RWPE2 (cell line): ENCODE measurements at regions not wholly inside any gene's neighbourhood (a gene's known extent, or its start where the extent isn't known, plus 50 kb on each side); places are given as distances from the start of the nearest gene placed in this dataset.
A peak's percentile ranks its signal among the peaks of the same experiment; 100 is the strongest.

Experiments
- ATAC-seq: fragments of 200-7000 bp; cut with Tn5 transposase; 3 replicates; pipeline ENCODE4 v1.9.1; 2021; ENCODE audit warnings: low read depth
- DNase-seq: peaks from one replicate; pipeline ENCODE4 v3.0.0-alpha.2; 2020; ENCODE audit warnings: low spot score
- H3K27ac ChIP-seq: fragments of 450-650 bp; 2 replicates; pipeline ENCODE4 v1.5.1; 2017; ENCODE audit warnings: mild to moderate bottlenecking; ENCODE audit not compliant: poor library complexity, severe bottlenecking
- H3K27me3 ChIP-seq: fragments of 250-450 bp; sonication (Bioruptor Pico); 2 replicates; pipeline ENCODE4 v1.5.1; 2021; ENCODE audit warnings: mild to moderate bottlenecking, moderate library complexity; ENCODE audit not compliant: insufficient read depth, poor library complexity, severe bottlenecking
- H3K36me3 ChIP-seq: fragments of 250-450 bp; sonication (Bioruptor Pico); 2 replicates; pipeline ENCODE4 v1.5.1; 2020; ENCODE audit warnings: low read depth, mild to moderate bottlenecking, moderate library complexity
- H3K4me1 ChIP-seq: fragments of 250-450 bp; sonication (Bioruptor Pico); 2 replicates; pipeline ENCODE4 v1.5.1; 2021; ENCODE audit warnings: mild to moderate bottlenecking, moderate library complexity; ENCODE audit not compliant: insufficient read depth, poor library complexity, severe bottlenecking
- H3K4me3 ChIP-seq: fragments of 250-450 bp; sonication (Bioruptor Pico); 2 replicates; pipeline ENCODE4 v1.5.1; 2021; ENCODE audit warnings: mild to moderate bottlenecking, moderate library complexity; ENCODE audit not compliant: severe bottlenecking
- H3K9me3 ChIP-seq: fragments of 250-450 bp; sonication (Bioruptor Pico); 2 replicates; pipeline ENCODE4 v1.5.1; 2021; ENCODE audit warnings: mild to moderate bottlenecking, moderate library complexity; ENCODE audit not compliant: severe bottlenecking
- CTCF ChIP-seq: fragments of 450-650 bp; IDR thresholded peaks from one replicate; pipeline ENCODE4 v1.5.1; 2017; ENCODE audit warnings: mild to moderate bottlenecking, moderate library complexity; ENCODE audit not compliant: poor library complexity, severe bottlenecking

- no peaks in the 10 kb centered on the region for H3K27me3 ChIP-seq
- H3K4me1 ChIP-seq, result no peaks in the 10 kb centered on the region
- no peak for DNase-seq
- H3K27ac ChIP-seq, result no peak overlapping the region
- no peak for TF ChIP-seq CTCF
- no peaks in the 10 kb centered on the region for H3K36me3 ChIP-seq
- no peak overlapping the region for H3K4me3 ChIP-seq
- ATAC-seq, result no peak
- no peaks in the 10 kb centered on the region for H3K9me3 ChIP-seq
These were observed 106.0 kb downstream of the ERCC5 start for GRCh38 chr13:102951808-102952207.

- Histone ChIP-seq H3K27me3 (no peaks in the 10 kb centered on the region), H3K4me1 (no peaks in the 10 kb centered on the region), H3K4me3 (no peak overlapping the region), H3K27ac (no peak overlapping the region), H3K9me3 (no peaks in the 10 kb centered on the region), H3K36me3 (no peaks in the 10 kb centered on the region)
- peak; percentile 27 for TF ChIP-seq CTCF
- peak; percentile 45; the same call in 1 of the 3 replicates for ATAC-seq
- DNase-seq, result no peak
These were observed 102.0 kb downstream of the ERCC5 start for GRCh38 chr13:102947745-102948405.

- Histone ChIP-seq H3K27me3 (no peaks in the 10 kb centered on the region), H3K9me3 (no peaks in the 10 kb centered on the region), H3K4me1 (no peaks in the 10 kb centered on the region), H3K27ac (no peak overlapping the region), H3K36me3 (no peaks in the 10 kb centered on the region), H3K4me3 (no peak overlapping the region)
- TF ChIP-seq CTCF, result no peak
- DNase-seq (no peak), ATAC-seq (no peak)
These were observed 100.1 kb downstream of the ERCC5 start for GRCh38 chr13:102945886-102946285.

GRCh38 chr13:102945324-102945815, 99.5 kb downstream of the ERCC5 start:
- no peak for TF ChIP-seq CTCF
- Histone ChIP-seq H3K4me1 (no peaks in the 10 kb centered on the region), H3K9me3 (no peaks in the 10 kb centered on the region), H3K27me3 (no peaks in the 10 kb centered on the region), H3K36me3 (no peaks in the 10 kb centered on the region), H3K4me3 (no peak overlapping the region), H3K27ac (no peak overlapping the region)
- no peak for ATAC-seq
- no peak for DNase-seq

GRCh38 chr13:102944821-102945220, 99.0 kb downstream of the ERCC5 start:
- H3K27ac ChIP-seq, result no peak overlapping the region
- DNase-seq, result no peak
- no peak overlapping the region for H3K4me3 ChIP-seq
- H3K9me3 ChIP-seq, result no peaks in the 10 kb centered on the region
- ATAC-seq, result no peak
- H3K27me3 ChIP-seq, result no peaks in the 10 kb centered on the region
- no peaks in the 10 kb centered on the region for H3K4me1 ChIP-seq
- H3K36me3 ChIP-seq, result no peaks in the 10 kb centered on the region
- TF ChIP-seq CTCF, result no peak
